H1 (cell line): ENCODE measurements at regions not wholly inside any gene's neighbourhood (a gene's known extent, or its start where the extent isn't known, plus 50 kb on each side); places are given as distances from the start of the nearest gene placed in this dataset.

Source experiments
- CTCF ChIA-PET: fragments of 300-600 bp; sonication (Branson Sonifier 250); formaldehyde crosslinking; loops from one replicate; lab custom pipeline; 2021; ENCODE audit not compliant: partially characterized antibody; lab: Charles Lee
- POLR2A ChIA-PET: fragments of 300-600 bp; sonication (Branson Sonifier 250); formaldehyde crosslinking; loops from one replicate; lab custom pipeline; 2021; ENCODE audit warnings: inconsistent platforms; ENCODE audit not compliant: partially characterized antibody; lab: Charles Lee
- DNase-seq, 2 experiments: peaks; one replicate each; pipeline versions ENCODE4 v3.0.0 to v3.0.0-alpha.2; 2010 to 2022; ENCODE audit warnings: low spot score in 2 of 2, low read depth in 1 of 2, mixed read lengths in 1 of 2
- FAIRE-seq: peaks from 2 replicates; lab custom pipeline; 2011; peaks lifted over from hg19 to GRCh38; lab: Jason Lieb, UNC
- H2AFZ ChIP-seq: 2 replicates; pipeline ENCODE4 v1.8.1; 2012; ENCODE audit warnings: low read length, inconsistent platforms
- H2AK5ac ChIP-seq: 2 replicates; pipeline ENCODE4 v1.6.1; 2013; ENCODE audit warnings: low read depth, low read length
- H2BK120ac ChIP-seq: replicated peaks from 2 replicates; pipeline ENCODE3; 2013; ENCODE audit warnings: low read depth, low read length, inconsistent platforms
- H2BK12ac ChIP-seq: 2 replicates; pipeline ENCODE4 v1.6.1; 2013; ENCODE audit warnings: low read depth, low read length
- H2BK15ac ChIP-seq: 2 replicates; pipeline ENCODE4 v1.6.1; 2013; ENCODE audit warnings: low read length
- H2BK20ac ChIP-seq: 2 replicates; pipeline ENCODE4 v1.6.1; 2013; ENCODE audit warnings: low read length
- H2BK5ac ChIP-seq: 2 replicates; pipeline ENCODE4 v1.6.1; 2013; ENCODE audit warnings: low read depth, low read length
- H3K14ac ChIP-seq: 2 replicates; pipeline ENCODE4 v1.6.1; 2013; ENCODE audit warnings: inconsistent platforms; ENCODE audit not compliant: insufficient read length
- H3K18ac ChIP-seq: 2 replicates; pipeline ENCODE4 v1.6.1; 2013; ENCODE audit warnings: low read length; ENCODE audit errors: extremely low read depth
- H3K23ac ChIP-seq: 2 replicates; pipeline ENCODE4 v1.6.1; 2013; ENCODE audit warnings: inconsistent platforms; ENCODE audit not compliant: insufficient read length
- H3K23me2 ChIP-seq: 2 replicates; pipeline ENCODE4 v1.6.1; 2013; ENCODE audit warnings: low read depth, low read length
- H3K27ac ChIP-seq: 2 replicates; pipeline ENCODE4 v1.6.1; 2011; ENCODE audit warnings: low read depth, low read length, inconsistent platforms
- H3K27me3 ChIP-seq, 4 experiments: replicated peaks in 1 of 4; 1 replicate in 1 of 4; 2 replicates in 3 of 4; pipeline versions ENCODE4 v1.6.1 to v1.8.1; 2011 to 2013; ENCODE audit warnings: low read length in 3 of 4, mild to moderate bottlenecking in 3 of 4, inconsistent platforms in 2 of 4, mixed read lengths in 2 of 4, moderate library complexity in 1 of 4; ENCODE audit not compliant: control insufficient read depth in 3 of 4, insufficient read depth in 3 of 4; ENCODE audit errors: extremely low read depth in 1 of 4
- H3K36me3 ChIP-seq, 4 experiments: 2 replicates each; pipeline versions ENCODE4 v1.6.1 to v1.8.1; 2011 to 2013; ENCODE audit warnings: mild to moderate bottlenecking in 4 of 4, low read length in 3 of 4, moderate library complexity in 2 of 4, control low read depth in 1 of 4, inconsistent platforms in 1 of 4; ENCODE audit not compliant: insufficient read depth in 4 of 4, control insufficient read depth in 2 of 4
- H3K4ac ChIP-seq: replicated peaks from 2 replicates; pipeline ENCODE3; 2013; ENCODE audit warnings: low read length, low read depth, mixed read lengths, inconsistent platforms; ENCODE audit not compliant: insufficient read length
- H3K4me1 ChIP-seq, 4 experiments: replicated peaks in 1 of 4; 1 replicate in 1 of 4; 2 replicates in 3 of 4; pipeline versions ENCODE4 v1.6.1 to v1.8.1; 2011 to 2013; ENCODE audit warnings: low read length in 3 of 4, inconsistent platforms in 2 of 4, mixed read lengths in 1 of 4; ENCODE audit not compliant: insufficient read depth in 4 of 4, control insufficient read depth in 3 of 4
- H3K4me2 ChIP-seq, 2 experiments: 2 replicates each; pipeline versions ENCODE4 v1.6.1 to v1.8.1; 2011 to 2013; ENCODE audit warnings: low read depth in 2 of 2, low read length in 2 of 2, control low read depth in 1 of 2, inconsistent platforms in 1 of 2, mild to moderate bottlenecking in 1 of 2; ENCODE audit not compliant: insufficient read depth in 1 of 2
- H3K4me3 ChIP-seq, 4 experiments: fragments of 200-600, 300-600 bp in 1 of 4; sonication (generic), shearing (Covaris generic), sonication (Bioruptor Twin) in 1 of 4; 2 replicates each; pipeline versions ENCODE4 v1.5.1 to v1.8.1; 2011 to 2016; ENCODE audit warnings: low read length in 4 of 4, low read depth in 3 of 4, control low read depth in 2 of 4, inconsistent platforms in 2 of 4, mild to moderate bottlenecking in 2 of 4, mixed read lengths in 1 of 4, moderate library complexity in 1 of 4; ENCODE audit not compliant: insufficient read depth in 2 of 4; ENCODE audit errors: extremely low read depth in 1 of 4
- H3K56ac ChIP-seq: replicated peaks from 2 replicates; pipeline ENCODE3; 2013; ENCODE audit warnings: low read depth, mild to moderate bottlenecking, mixed read lengths, low read length, inconsistent platforms; ENCODE audit not compliant: insufficient read length
- H3K79me1 ChIP-seq: 2 replicates; pipeline ENCODE4 v1.6.1; 2013; ENCODE audit warnings: low read depth, low read length, control low read depth
- H3K79me2 ChIP-seq, 2 experiments: 2 replicates each; pipeline versions ENCODE4 v1.6.1 to v1.8.1; 2012 to 2013; ENCODE audit warnings: low read length in 2 of 2, mild to moderate bottlenecking in 2 of 2, inconsistent platforms in 1 of 2; ENCODE audit not compliant: insufficient read depth in 2 of 2, control insufficient read depth in 1 of 2
- H3K9ac ChIP-seq, 4 experiments: replicated peaks in 1 of 4; 1 replicate in 1 of 4; 2 replicates in 3 of 4; pipeline versions ENCODE4 v1.6.1 to v1.8.1; 2011 to 2013; ENCODE audit warnings: low read depth in 3 of 4, low read length in 3 of 4, control low read depth in 2 of 4, mild to moderate bottlenecking in 2 of 4, moderate library complexity in 2 of 4, inconsistent platforms in 1 of 4; ENCODE audit errors: extremely low read depth in 1 of 4
- H3K9me3 ChIP-seq, 2 experiments: 2 replicates each; pipeline versions ENCODE4 v1.6.1 to v1.8.1; 2012 to 2013; ENCODE audit warnings: mild to moderate bottlenecking in 2 of 2, moderate library complexity in 2 of 2, control low read depth in 1 of 2, inconsistent platforms in 1 of 2, low read depth in 1 of 2, low read length in 1 of 2, mixed read lengths in 1 of 2; ENCODE audit not compliant: insufficient read depth in 2 of 2
- H4K20me1 ChIP-seq, 2 experiments: replicated peaks in 1 of 2; 2 replicates each; pipeline versions ENCODE3 to v1.8.1; 2011 to 2013; ENCODE audit warnings: inconsistent platforms in 2 of 2, low read length in 2 of 2, mild to moderate bottlenecking in 1 of 2; ENCODE audit not compliant: insufficient read depth in 2 of 2, control insufficient read depth in 1 of 2
- H4K5ac ChIP-seq: 2 replicates; pipeline ENCODE4 v1.6.1; 2013; ENCODE audit warnings: low read length, low read depth, mixed read lengths, inconsistent platforms; ENCODE audit not compliant: insufficient read length
- H4K8ac ChIP-seq: 2 replicates; pipeline ENCODE4 v1.8.0; 2013; ENCODE audit warnings: mild to moderate bottlenecking, moderate library complexity, low read length, inconsistent platforms; ENCODE audit not compliant: insufficient read depth; ENCODE audit errors: extremely low read depth
- H4K91ac ChIP-seq: replicated peaks from 2 replicates; pipeline ENCODE3; 2013; ENCODE audit warnings: low read length, mixed read lengths, inconsistent platforms; ENCODE audit not compliant: insufficient read length
- CBX8 ChIP-seq: fragments of 300-800, 300-1000 bp; sonication (generic); IDR thresholded peaks from 2 replicates; pipeline ENCODE4 v1.7.1; 2016; ENCODE audit warnings: low read depth, low read length, borderline replicate concordance
- POLR2A ChIP-seq, 2 experiments: IDR thresholded peaks; 1 replicate in 1 of 2; 2 replicates in 1 of 2; pipeline ENCODE4 v1.6.1; 2011; ENCODE audit warnings: low read depth in 2 of 2, low read length in 2 of 2, mild to moderate bottlenecking in 2 of 2; ENCODE audit errors: control extremely low read depth in 1 of 2
- SP1 ChIP-seq: IDR thresholded peaks from 2 replicates; pipeline ENCODE4 v1.6.1; 2011; ENCODE audit warnings: low read depth, low read length
- SUZ12 ChIP-seq: fragments of 200-600 bp; sonication (generic); IDR thresholded peaks from 2 replicates; pipeline ENCODE4 v1.6.1; 2012; ENCODE audit warnings: mild to moderate bottlenecking, inconsistent platforms, low read length, moderate library complexity, mixed read lengths
- WGBS, 2 experiments: shearing (Covaris generic) in 1 of 2; methylation state at CpG; one replicate each; pipeline versions ENCODE4 v1.1.6 to v1.1.7; 2013 to 2015; ENCODE audit warnings: low lambda C conversion rate in 2 of 2, mixed read lengths in 2 of 2, inconsistent platforms in 1 of 2, low coverage in 1 of 2, missing lambda C conversion rate in 1 of 2; ENCODE audit not compliant: insufficient replicate concordance in 2 of 2, insufficient coverage in 1 of 2, insufficient read length in 1 of 2; ENCODE audit errors: extremely low coverage in 1 of 2, missing lambda C conversion rate in 1 of 2; 5-methylcytosine and 5-hydroxymethylcytosine counted together

- Histone ChIP-seq H2BK12ac (no peak overlapping the region), H3K18ac (no peak overlapping the region), H2AFZ (no peak overlapping the region), H3K4me3 (no peak overlapping the region), H3K56ac (no peak overlapping the region), H2BK20ac (no peak overlapping the region), H3K9me3 (no peaks in the 10 kb centered on the region), H3K23ac (no peak overlapping the region), H2BK15ac (no peak overlapping the region), H3K4me1 (no peaks in the 10 kb centered on the region), H2BK120ac (no peak overlapping the region), H4K20me1 (no peaks in the 10 kb centered on the region), H3K27me3 (no peaks in the 10 kb centered on the region), H4K5ac (no peak overlapping the region), H2AK5ac (no peak overlapping the region), H4K91ac (no peak overlapping the region), H3K4ac (no peak overlapping the region), H3K14ac (no peak overlapping the region), H3K23me2 (no peaks in the 10 kb centered on the region), H3K36me3 (no peaks in the 10 kb centered on the region), H3K4me2 (no peak overlapping the region), H3K9ac (no peak overlapping the region), H3K79me2 (no peaks in the 10 kb centered on the region), H2BK5ac (no peak overlapping the region), H3K27ac (no peak overlapping the region), H3K79me1 (no peaks in the 10 kb centered on the region), H4K8ac (no peak overlapping the region)
- FAIRE-seq (no peak), DNase-seq (no peak)
- POLR2A ChIA-PET: no interaction called here
- TF ChIP-seq CBX8: no peak
- TF ChIP-seq POLR2A (IDR thresholded peaks at IDR 0.05; ENCODE audit: control extremely low read depth in 1 of 2, low read depth in 2 of 2, low read length in 2 of 2): no peak
- TF ChIP-seq SP1: no peak
- TF ChIP-seq SUZ12: no peak
- CTCF ChIA-PET: no interaction called here
- 89% methylated on average over 2 of the region's 2 CpGs; no CpG with 5 or more reads in 1 of the 2 experiments for WGBS, 2 experiments
These were observed 62.4 kb upstream of the CFAP161 start for GRCh38 chr15:81071705-81072104.
